PC-3 (cell line): ENCODE measurements at regions not wholly inside any gene's neighbourhood (a gene's known extent, or its start where the extent isn't known, plus 50 kb on each side); places are given as distances from the start of the nearest gene placed in this dataset.

Experiments
- CTCF ChIP-seq: fragments of 300-600 bp; sonication (generic); conservative IDR thresholded peaks from 2 replicates; pipeline ENCODE4 v1.5.1; 2017; ENCODE audit warnings: antibody characterized with exemption, low read depth, mild to moderate bottlenecking, low read length
- EZH2 ChIP-seq: fragments of 300-600 bp; sonication (generic); IDR thresholded peaks from one replicate; pipeline ENCODE4 v1.6.1; 2017; ENCODE audit warnings: antibody characterized with exemption, mild to moderate bottlenecking, low read length; ENCODE audit not compliant: unreplicated experiment

GRCh38 chr11:116207019-116207418, 565.8 kb downstream of the BUD13 start:
- no peak for TF ChIP-seq CTCF
- no peak for TF ChIP-seq EZH2
